Fibroblast of skin of back (primary cell): ENCODE measurements at regions not wholly inside any gene's neighbourhood (a gene's known extent, or its start where the extent isn't known, plus 50 kb on each side); places are given as distances from the start of the nearest gene placed in this dataset.
"Not testable (repeated sequence)": the region's sequence is repeated elsewhere in the genome, so short reads cannot be mapped to it uniquely, and the experiment has no call there.

Experiments
- DNase-seq: peaks from one replicate; pipeline ENCODE4 v3.0.0-alpha.2; 2013

DNA sequence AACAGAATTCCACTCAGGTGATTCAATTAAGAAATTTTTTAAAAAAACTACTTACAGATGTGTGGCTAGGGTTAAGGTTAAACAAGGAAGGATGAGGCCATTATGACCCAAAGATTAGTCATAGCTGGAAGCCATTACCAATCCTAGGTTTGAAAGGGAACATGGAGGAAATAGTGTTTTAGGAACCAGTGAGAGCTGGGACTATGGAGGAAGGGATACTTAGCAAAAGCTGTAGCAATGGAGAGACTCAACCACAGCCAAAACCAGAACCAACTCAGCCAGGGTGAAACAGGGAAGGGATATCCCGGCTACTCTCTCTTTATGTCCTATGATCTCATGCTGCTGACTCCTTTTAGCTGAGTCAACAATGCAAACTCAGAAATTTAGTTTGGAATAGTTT lies 148.6 kb upstream of the CNKSR2 start:
- DNase-seq, result no peak

DNA sequence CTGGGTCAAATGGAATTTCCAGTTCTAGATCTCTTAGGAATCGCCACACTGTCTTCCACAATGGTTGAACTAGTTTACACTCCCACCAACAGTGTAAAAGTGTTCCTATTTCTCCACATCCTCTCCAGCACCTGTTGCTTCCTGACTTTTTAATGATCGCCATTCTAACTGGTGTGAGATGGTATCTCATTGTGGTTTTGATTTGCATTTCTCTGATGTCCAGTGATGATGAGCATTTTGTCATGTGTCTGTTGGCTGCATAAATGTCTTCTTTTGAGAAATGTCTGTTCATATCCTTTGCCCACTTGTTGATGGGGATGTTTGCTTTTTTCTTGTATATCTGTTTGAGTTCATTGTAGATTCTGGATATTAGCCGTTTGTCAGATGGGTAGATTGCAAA lies 145.2 kb upstream of the CNKSR2 start:
- DNase-seq, result not testable (repeated sequence)

DNA sequence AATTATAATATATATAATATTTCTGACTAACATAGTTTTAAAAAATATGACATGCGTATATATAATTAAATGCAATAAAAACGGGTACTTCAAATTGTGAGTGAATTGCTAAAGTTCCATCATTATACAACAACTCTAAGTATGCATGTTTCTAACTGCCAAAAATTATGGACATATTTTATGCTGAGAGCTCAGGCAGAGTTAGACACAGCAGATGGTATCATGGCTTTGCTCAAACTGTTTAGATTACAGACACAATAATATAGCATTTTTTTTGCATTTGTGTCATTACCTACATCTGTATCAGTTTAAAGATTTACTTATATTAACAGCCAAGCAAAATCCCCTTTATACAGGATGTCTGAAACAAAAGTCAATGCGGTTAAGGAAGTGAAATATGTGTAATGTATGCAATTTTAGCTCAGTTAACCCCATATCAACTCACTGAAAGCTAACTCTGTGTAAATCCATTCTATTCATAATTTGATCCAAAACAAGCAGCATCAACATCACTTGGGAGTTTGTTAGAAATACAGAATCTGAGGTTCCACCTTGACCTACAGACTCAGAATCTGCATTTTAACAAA lies 119.1 kb upstream of the CNKSR2 start:
- DNase-seq, result no peak

DNA sequence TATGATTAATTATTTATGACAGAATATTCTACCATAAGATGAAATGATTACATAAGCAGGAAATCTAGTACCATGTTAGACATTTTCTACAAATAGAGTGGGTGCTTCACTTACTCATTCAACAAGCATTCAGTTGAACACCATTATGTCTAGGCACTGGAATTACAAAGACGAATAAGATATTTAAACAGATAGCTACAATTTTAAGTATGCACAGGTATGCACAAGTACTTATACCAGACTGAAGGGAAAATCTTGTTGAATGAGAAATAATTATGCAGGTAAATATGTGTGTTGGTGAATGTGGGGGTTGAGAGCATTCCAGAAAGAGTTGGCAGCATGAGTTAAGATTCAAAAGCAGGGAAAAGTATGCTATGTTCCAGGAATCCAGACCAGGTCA lies 107.3 kb upstream of the CNKSR2 start:
- no peak for DNase-seq

DNA sequence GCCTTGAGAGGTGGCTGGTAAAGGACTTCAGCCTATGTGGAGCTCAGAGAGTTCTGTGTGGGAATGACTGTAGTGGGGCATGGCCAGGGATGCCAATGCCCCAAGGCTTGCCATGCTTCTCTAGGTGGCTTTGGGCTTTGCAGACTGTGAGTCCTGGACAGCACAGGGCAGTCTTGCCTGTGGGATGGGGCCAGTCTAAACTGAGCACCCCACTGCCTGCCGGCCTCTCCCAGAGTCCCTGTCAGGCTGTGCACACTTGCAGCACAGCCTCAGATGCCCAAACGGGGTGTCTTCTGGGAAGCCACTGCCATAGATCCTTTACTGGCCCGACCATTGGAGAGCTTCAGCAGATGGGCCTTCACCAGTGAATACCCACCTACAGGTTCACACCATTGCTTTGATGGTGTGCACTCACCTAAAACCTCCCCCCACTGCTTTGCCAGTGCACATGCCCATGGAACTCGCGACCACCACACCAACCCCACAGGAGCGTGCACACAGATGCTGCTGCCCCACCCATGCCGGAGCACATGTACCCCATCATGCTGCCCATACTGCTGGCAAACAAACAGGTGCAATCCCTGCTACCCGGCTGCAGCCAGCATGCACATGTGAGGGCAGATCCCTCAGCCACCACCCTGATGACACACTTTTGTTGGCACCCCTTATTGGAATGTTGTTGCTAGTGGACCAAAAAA lies 97.3 kb upstream of the CNKSR2 start:
- DNase-seq, result no peak

DNA sequence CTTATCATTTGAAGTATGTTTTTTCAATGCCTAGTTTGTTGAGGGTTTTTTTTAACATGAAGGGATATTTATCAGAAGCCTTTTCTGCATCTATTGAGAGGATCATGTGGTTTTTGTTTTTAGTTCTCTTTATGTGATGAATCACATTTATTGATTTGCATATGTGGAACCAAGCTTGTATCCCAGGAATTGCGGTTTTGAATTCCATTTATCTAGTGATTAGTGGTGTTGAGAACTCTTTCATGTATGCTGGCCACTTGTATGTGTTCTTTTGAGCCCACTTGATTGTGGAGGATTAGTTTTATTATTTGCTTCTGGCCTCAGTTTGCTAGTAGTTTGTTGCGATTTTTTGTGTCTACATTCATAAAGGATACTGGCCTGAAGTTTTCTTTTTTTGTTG lies 85.0 kb upstream of the CNKSR2 start:
- no peak for DNase-seq

DNA sequence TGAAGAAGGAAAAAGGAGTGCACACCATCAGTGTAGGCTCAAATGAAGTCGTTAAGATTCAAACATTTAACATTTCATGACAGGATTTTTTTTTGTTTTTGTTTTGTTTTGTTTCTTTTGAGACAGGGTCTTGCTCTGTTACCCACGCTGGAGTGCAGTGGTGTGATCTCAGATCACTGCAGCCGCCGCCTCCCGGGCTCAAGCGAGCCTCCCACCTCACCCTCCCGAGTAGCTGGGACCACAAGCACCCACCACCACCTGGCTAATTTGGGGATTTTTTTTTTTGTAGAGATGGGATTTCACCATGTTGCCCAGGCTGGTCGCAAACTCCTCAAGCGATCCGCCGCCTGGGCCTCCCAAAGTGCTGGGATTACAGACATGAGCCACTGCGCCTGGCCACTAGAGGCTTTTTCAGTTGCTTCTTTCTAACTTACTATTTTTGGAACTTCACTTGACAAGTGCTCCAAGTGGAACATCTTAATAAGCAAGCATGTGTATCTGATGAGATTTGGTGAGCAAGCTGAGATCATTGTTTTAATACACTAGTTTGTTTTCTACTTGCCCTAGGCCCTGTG lies 78.9 kb upstream of the CNKSR2 start:
- DNase-seq, result no peak

DNA sequence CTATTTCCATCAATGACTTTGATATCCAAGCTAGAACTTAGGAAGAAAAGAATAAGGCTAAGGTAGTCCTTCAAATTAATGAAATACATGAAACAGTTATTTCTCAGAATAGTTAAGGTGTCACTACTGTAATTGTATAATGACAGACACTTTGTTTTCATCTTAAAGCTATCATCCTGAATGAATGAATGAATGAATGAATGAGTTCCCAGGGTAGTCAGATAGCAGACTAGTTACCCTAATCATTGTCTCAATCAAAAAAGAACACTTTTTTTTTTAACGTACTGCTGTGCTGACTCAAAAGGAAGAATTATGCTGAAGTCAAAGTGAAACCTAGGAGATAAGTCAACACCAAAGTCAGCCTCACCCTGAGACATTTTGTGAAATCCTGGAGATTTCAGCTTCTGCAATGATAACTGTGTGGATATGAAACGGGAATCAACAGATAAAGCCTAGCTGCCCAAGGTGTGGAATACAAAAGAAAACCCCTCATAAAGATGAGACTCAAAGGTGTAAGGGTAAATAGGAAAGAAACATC lies 68.3 kb upstream of the CNKSR2 start:
- no peak for DNase-seq

DNA sequence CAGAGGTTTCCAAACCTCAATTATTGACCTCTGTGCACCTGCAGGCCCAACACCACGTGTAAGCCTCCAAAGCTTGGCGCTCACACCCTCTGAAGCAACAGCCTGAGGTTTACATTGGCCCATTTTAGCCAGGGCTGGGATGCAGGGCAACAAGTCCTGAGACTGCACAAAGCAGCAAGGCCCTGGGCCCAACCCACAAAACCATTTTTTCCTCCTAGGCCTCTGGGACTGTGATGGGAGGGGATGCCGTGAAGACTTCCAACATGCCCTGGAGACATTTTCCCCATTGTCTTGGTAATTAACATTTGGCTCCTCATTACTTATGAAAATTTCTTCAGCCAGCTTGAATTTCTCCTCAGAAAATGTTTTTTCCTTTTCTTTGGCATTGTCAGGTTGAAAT lies 54.9 kb upstream of the CNKSR2 start:
- DNase-seq, result no peak
